GM19467 (cell line): ENCODE measurements at regions not wholly inside any gene's neighbourhood (a gene's known extent, or its start where the extent isn't known, plus 50 kb on each side); places are given as distances from the start of the nearest gene placed in this dataset.
"Not testable (repeated sequence)": the region's sequence is repeated elsewhere in the genome, so short reads cannot be mapped to it uniquely, and the experiment has no call there.

ENCODE experiments used
- ATAC-seq: cut with Tn5 transposase; IDR thresholded peaks from one replicate; pipeline ENCODE4 v1.9.1; 2021; ENCODE audit warnings: mild to moderate bottlenecking, moderate library complexity; ENCODE audit not compliant: unreplicated experiment

- ATAC-seq = no peak
Observed at GRCh38 chr3:164303894-164304293, 774.4 kb downstream of the SI start.

GRCh38 chr3:164302622-164303021, 775.7 kb downstream of the SI start:
- no peak for ATAC-seq

- not testable (repeated sequence) for ATAC-seq
Observed at GRCh38 chr3:164291486-164291885, 786.8 kb downstream of the SI start.

GRCh38 chr3:164278550-164278949, 799.7 kb downstream of the SI start:
- no peak for ATAC-seq

- no peak for ATAC-seq
Observed at GRCh38 chr3:164267053-164267452, 811.2 kb downstream of the SI start.

- no peak for ATAC-seq
Observed at GRCh38 chr3:164250923-164251322, 827.4 kb downstream of the SI start.

GRCh38 chr3:164236851-164237250, 841.4 kb downstream of the SI start:
- no peak for ATAC-seq

- ATAC-seq = no peak
Observed at GRCh38 chr3:164235289-164236028, 842.8 kb downstream of the SI start.

GRCh38 chr3:164233951-164234350, 844.3 kb downstream of the SI start:
- no peak for ATAC-seq

- no peak for ATAC-seq
Observed at GRCh38 chr3:164231718-164232117, 846.6 kb downstream of the SI start.

- no peak for ATAC-seq
Observed at GRCh38 chr3:164230385-164231094, 847.8 kb downstream of the SI start.

GRCh38 chr3:164224126-164224525, 854.2 kb downstream of the SI start:
- ATAC-seq = no peak

- no peak for ATAC-seq
Observed at GRCh38 chr3:164222197-164222596, 856.1 kb downstream of the SI start.

- no peak for ATAC-seq
Observed at GRCh38 chr3:164221297-164221696, 857.0 kb downstream of the SI start.

- ATAC-seq = no peak
Observed at GRCh38 chr3:164209363-164209762, 868.9 kb downstream of the SI start.

- no peak for ATAC-seq
Observed at GRCh38 chr3:164208821-164209220, 869.5 kb downstream of the SI start.

GRCh38 chr3:164208048-164208447, 870.2 kb downstream of the SI start:
- no peak for ATAC-seq

GRCh38 chr3:164200053-164200823, 878.1 kb downstream of the SI start:
- no peak for ATAC-seq

- ATAC-seq = no peak
Observed at GRCh38 chr3:164196477-164196876, 881.8 kb downstream of the SI start.

- no peak for ATAC-seq
Observed at GRCh38 chr3:164194842-164195241, 883.5 kb downstream of the SI start.

- ATAC-seq = no peak
Observed at GRCh38 chr3:164192974-164193373, 885.3 kb downstream of the SI start.

GRCh38 chr3:164190566-164190965, 887.7 kb downstream of the SI start:
- no peak for ATAC-seq
